M059J (cell line): ENCODE measurements at regions not wholly inside any gene's neighbourhood (a gene's known extent, or its start where the extent isn't known, plus 50 kb on each side); places are given as distances from the start of the nearest gene placed in this dataset.
A peak's percentile ranks its signal among the peaks of the same experiment; 100 is the strongest.
"Not testable (repeated sequence)": the region's sequence is repeated elsewhere in the genome, so short reads cannot be mapped to it uniquely, and the experiment has no call there.

Experiments used
- DNase-seq: peaks from one replicate; pipeline ENCODE4 v3.0.0-alpha.2; 2012; ENCODE audit warnings: low read depth

- DNase-seq, result no peak
These were observed 316.9 kb downstream of the JRKL start for GRCh38 chr11:96706761-96707160.

- no peak for DNase-seq
These were observed 317.5 kb downstream of the JRKL start for GRCh38 chr11:96707273-96707672.

- peak; percentile 27 for DNase-seq
These were observed 318.5 kb downstream of the JRKL start for GRCh38 chr11:96708219-96708878.

GRCh38 chr11:96713301-96713700 lies 323.5 kb downstream of the JRKL start:
- DNase-seq, result no peak

- DNase-seq, result no peak
These were observed 324.9 kb downstream of the JRKL start for GRCh38 chr11:96714689-96715088.

- no peak for DNase-seq
These were observed 325.4 kb downstream of the JRKL start for GRCh38 chr11:96715208-96715607.

- DNase-seq, result no peak
These were observed 346.8 kb downstream of the JRKL start for GRCh38 chr11:96736601-96737000.

- no peak for DNase-seq
These were observed 348.5 kb downstream of the JRKL start for GRCh38 chr11:96738311-96738710.

- peak; percentile 44 for DNase-seq
These were observed 351.3 kb downstream of the JRKL start for GRCh38 chr11:96741068-96741467.

GRCh38 chr11:96744697-96745096 lies 354.9 kb downstream of the JRKL start:
- no peak for DNase-seq

- peak; percentile 72 for DNase-seq
These were observed 359.0 kb downstream of the JRKL start for GRCh38 chr11:96748639-96749370.

- DNase-seq, result not testable (repeated sequence)
These were observed 362.0 kb downstream of the JRKL start for GRCh38 chr11:96751807-96752206.

GRCh38 chr11:96752221-96752620 lies 362.4 kb downstream of the JRKL start:
- no peak for DNase-seq

- DNase-seq, result no peak
These were observed 364.2 kb downstream of the JRKL start for GRCh38 chr11:96753997-96754396.

GRCh38 chr11:96755209-96755608 lies 365.4 kb downstream of the JRKL start:
- no peak for DNase-seq

GRCh38 chr11:96755752-96756151 lies 365.9 kb downstream of the JRKL start:
- no peak for DNase-seq

GRCh38 chr11:96758957-96759356 lies 369.1 kb downstream of the JRKL start:
- DNase-seq, result no peak

- no peak for DNase-seq
These were observed 370.5 kb downstream of the JRKL start for GRCh38 chr11:96760306-96760705.

GRCh38 chr11:96760815-96761214 lies 371.0 kb downstream of the JRKL start:
- no peak for DNase-seq

- DNase-seq, result no peak
These were observed 371.6 kb downstream of the JRKL start for GRCh38 chr11:96761451-96761850.

GRCh38 chr11:96763244-96763643 lies 373.4 kb downstream of the JRKL start:
- DNase-seq, result no peak

GRCh38 chr11:96778272-96778671 lies 388.5 kb downstream of the JRKL start:
- DNase-seq, result no peak

- DNase-seq, result no peak
These were observed 389.2 kb downstream of the JRKL start for GRCh38 chr11:96779030-96779429.

GRCh38 chr11:96781082-96781481 lies 391.3 kb downstream of the JRKL start:
- DNase-seq, result peak; percentile 69
